ENCODE measurements at regions not wholly inside any gene's neighbourhood (a gene's known extent, or its start where the extent isn't known, plus 50 kb on each side); places are given as distances from the start of the nearest gene placed in this dataset.

GRCh38 chr3:64837986-64838735, 150.4 kb upstream of the ADAMTS9 start (continued):
- TF ChIP-seq ZNF532 (CRISPR knock-in tag; IDR thresholded peaks at IDR 0.05; ENCODE audit: borderline replicate concordance): no peak
- TF ChIP-seq, protein P1, sequence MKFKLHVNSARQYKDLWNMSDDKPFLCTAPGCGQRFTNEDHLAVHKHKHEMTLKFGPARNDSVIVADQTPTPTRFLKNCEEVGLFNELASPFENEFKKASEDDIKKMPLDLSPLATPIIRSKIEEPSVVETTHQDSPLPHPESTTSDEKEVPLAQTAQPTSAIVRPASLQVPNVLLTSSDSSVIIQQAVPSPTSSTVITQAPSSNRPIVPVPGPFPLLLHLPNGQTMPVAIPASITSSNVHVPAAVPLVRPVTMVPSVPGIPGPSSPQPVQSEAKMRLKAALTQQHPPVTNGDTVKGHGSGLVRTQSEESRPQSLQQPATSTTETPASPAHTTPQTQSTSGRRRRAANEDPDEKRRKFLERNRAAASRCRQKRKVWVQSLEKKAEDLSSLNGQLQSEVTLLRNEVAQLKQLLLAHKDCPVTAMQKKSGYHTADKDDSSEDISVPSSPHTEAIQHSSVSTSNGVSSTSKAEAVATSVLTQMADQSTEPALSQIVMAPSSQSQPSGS (CRISPR knock-in tag; IDR thresholded peaks at IDR 0.05; ENCODE audit: borderline replicate concordance, low read depth): no peak

GRCh38 chr3:64837126-64837738, 149.4 kb upstream of the ADAMTS9 start:
- Mint-ChIP-seq H3K9me3 (no peaks in the 10 kb centered on the region), H3K27ac (no peak overlapping the region), H3K27me3 (ENCODE audit: low read depth) (no peaks in the 10 kb centered on the region; the same call in 1 of the 2 replicates), H3K36me3 (no peaks in the 10 kb centered on the region), H3K4me3 (no peak overlapping the region), H3K4me1 (peaks cover 20% of the 10 kb centered on the region)
- DNase-seq (ENCODE audit: low spot score) (no peak), ATAC-seq (no peak)
- TF ChIP-seq PREB (CRISPR knock-in tag; IDR thresholded peaks at IDR 0.05; ENCODE audit: borderline replicate concordance): no peak
- TF ChIP-seq SOX15 (CRISPR knock-in tag; IDR thresholded peaks at IDR 0.05): no peak
- TF ChIP-seq ZNF671 (CRISPR knock-in tag; IDR thresholded peaks at IDR 0.05): no peak
- TF ChIP-seq TCF7 (CRISPR knock-in tag; IDR thresholded peaks at IDR 0.05; ENCODE audit: low read depth): no peak
- TF ChIP-seq, protein P2, sequence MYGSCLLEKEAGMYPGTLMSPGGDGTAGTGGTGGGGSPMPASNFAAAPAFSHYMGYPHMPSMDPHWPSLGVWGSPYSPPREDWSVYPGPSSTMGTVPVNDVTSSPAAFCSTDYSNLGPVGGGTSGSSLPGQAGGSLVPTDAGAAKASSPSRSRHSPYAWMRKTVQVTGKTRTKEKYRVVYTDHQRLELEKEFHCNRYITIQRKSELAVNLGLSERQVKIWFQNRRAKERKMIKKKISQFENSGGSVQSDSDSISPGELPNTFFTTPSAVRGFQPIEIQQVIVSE (CRISPR knock-in tag; IDR thresholded peaks at IDR 0.05; ENCODE audit: borderline replicate concordance): no peak
- TF ChIP-seq STAT6 (CRISPR knock-in tag; conservative IDR thresholded peaks at IDR 0.05; ENCODE audit: low read depth): no peak
- TF ChIP-seq FOXJ3 (CRISPR knock-in tag; IDR thresholded peaks at IDR 0.05; ENCODE audit: borderline replicate concordance): no peak
- TF ChIP-seq TEAD1 (CRISPR knock-in tag; IDR thresholded peaks at IDR 0.05): no peak
- no peak for TF ChIP-seq GTF2I (CRISPR knock-in tag; conservative IDR thresholded peaks at IDR 0.05)
- no peak for TF ChIP-seq ZNF396 (CRISPR knock-in tag; IDR thresholded peaks at IDR 0.05; ENCODE audit: borderline replicate concordance)
- TF ChIP-seq, protein P3, sequence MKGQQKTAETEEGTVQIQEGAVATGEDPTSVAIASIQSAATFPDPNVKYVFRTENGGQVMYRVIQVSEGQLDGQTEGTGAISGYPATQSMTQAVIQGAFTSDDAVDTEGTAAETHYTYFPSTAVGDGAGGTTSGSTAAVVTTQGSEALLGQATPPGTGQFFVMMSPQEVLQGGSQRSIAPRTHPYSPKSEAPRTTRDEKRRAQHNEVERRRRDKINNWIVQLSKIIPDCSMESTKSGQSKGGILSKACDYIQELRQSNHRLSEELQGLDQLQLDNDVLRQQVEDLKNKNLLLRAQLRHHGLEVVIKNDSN (CRISPR knock-in tag; IDR thresholded peaks at IDR 0.05): no peak
- TF ChIP-seq MLX (CRISPR knock-in tag; IDR thresholded peaks at IDR 0.05): no peak
- TF ChIP-seq EMX1 (CRISPR knock-in tag; IDR thresholded peaks at IDR 0.05): no peak
- TF ChIP-seq CBFB (CRISPR knock-in tag; IDR thresholded peaks at IDR 0.05; ENCODE audit: low read depth): no peak
- POLR2A ChIA-PET: no interaction called here
- CTCF ChIA-PET: no interaction called here

All from WTC11 (cell line).